ENCODE measurements at regions not wholly inside any gene's neighbourhood (a gene's known extent, or its start where the extent isn't known, plus 50 kb on each side); places are given as distances from the start of the nearest gene placed in this dataset.

DNA sequence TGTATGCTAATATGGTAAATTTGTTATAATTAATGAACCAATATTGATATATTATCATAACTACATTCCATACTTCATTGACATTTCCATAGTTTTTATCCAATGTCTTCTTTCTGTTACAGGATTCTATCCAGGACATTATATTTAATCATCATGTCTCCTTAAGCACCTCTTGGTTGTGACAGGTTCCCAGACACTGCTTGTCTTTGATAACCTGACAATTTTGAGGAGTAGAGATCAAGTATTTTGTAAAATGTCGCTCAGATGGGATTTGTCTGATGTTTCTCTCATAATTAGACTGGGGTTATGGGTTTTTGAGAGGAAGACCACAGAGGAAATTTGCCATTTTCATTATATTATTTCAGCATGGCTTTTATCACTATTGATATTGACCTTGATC lies 317.4 kb downstream of the PLOD2 start:
- TF ChIP-seq CEBPB (IDR thresholded peaks at IDR 0.05) (no peak), NFIC (IDR thresholded peaks at IDR 0.05) (no peak), EP300 (IDR thresholded peaks at IDR 0.05; ENCODE audit: borderline replicate concordance) (no peak), ZBTB7A (IDR thresholded peaks at IDR 0.05; ENCODE audit: low read depth) (no peak), TAF1 (IDR thresholded peaks at IDR 0.05; ENCODE audit: low read depth) (no peak), RAD21 (IDR thresholded peaks at IDR 0.05; ENCODE audit: low read depth) (no peak), EGR1 (IDR thresholded peaks at IDR 0.05) (no peak), FOXM1 (IDR thresholded peaks at IDR 0.05; ENCODE audit: borderline replicate concordance, low read depth) (no peak), CREB1 (IDR thresholded peaks at IDR 0.05; ENCODE audit: low read depth) (no peak), YY1 (IDR thresholded peaks at IDR 0.05; ENCODE audit: low read depth) (no peak), TEAD4 (IDR thresholded peaks at IDR 0.05) (no peak)
- TF ChIP-seq, protein P1, sequence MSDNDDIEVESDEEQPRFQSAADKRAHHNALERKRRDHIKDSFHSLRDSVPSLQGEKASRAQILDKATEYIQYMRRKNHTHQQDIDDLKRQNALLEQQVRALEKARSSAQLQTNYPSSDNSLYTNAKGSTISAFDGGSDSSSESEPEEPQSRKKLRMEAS (IDR thresholded peaks at IDR 0.05): no peak
- TF ChIP-seq, protein P2, sequence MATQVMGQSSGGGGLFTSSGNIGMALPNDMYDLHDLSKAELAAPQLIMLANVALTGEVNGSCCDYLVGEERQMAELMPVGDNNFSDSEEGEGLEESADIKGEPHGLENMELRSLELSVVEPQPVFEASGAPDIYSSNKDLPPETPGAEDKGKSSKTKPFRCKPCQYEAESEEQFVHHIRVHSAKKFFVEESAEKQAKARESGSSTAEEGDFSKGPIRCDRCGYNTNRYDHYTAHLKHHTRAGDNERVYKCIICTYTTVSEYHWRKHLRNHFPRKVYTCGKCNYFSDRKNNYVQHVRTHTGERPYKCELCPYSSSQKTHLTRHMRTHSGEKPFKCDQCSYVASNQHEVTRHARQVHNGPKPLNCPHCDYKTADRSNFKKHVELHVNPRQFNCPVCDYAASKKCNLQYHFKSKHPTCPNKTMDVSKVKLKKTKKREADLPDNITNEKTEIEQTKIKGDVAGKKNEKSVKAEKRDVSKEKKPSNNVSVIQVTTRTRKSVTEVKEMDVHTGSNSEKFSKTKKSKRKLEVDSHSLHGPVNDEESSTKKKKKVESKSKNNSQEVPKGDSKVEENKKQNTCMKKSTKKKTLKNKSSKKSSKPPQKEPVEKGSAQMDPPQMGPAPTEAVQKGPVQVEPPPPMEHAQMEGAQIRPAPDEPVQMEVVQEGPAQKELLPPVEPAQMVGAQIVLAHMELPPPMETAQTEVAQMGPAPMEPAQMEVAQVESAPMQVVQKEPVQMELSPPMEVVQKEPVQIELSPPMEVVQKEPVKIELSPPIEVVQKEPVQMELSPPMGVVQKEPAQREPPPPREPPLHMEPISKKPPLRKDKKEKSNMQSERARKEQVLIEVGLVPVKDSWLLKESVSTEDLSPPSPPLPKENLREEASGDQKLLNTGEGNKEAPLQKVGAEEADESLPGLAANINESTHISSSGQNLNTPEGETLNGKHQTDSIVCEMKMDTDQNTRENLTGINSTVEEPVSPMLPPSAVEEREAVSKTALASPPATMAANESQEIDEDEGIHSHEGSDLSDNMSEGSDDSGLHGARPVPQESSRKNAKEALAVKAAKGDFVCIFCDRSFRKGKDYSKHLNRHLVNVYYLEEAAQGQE (IDR thresholded peaks at IDR 0.05; ENCODE audit: low read depth): no peak
- TF ChIP-seq, protein P3, sequence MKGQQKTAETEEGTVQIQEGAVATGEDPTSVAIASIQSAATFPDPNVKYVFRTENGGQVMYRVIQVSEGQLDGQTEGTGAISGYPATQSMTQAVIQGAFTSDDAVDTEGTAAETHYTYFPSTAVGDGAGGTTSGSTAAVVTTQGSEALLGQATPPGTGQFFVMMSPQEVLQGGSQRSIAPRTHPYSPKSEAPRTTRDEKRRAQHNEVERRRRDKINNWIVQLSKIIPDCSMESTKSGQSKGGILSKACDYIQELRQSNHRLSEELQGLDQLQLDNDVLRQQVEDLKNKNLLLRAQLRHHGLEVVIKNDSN (IDR thresholded peaks at IDR 0.05): no peak
